Endodermal cell (in vitro differentiated cells): ENCODE measurements at regions not wholly inside any gene's neighbourhood (a gene's known extent, or its start where the extent isn't known, plus 50 kb on each side); places are given as distances from the start of the nearest gene placed in this dataset.

Source experiments
- DNase-seq: peaks from one replicate; pipeline ENCODE4 v3.0.0-alpha.2; 2017
- H3K27ac ChIP-seq: 2 replicates; pipeline ENCODE4 v1.5.1; 2013; ENCODE audit warnings: mild to moderate bottlenecking, low read depth, low read length, moderate library complexity
- H3K27me3 ChIP-seq: 2 replicates; pipeline ENCODE4 v1.6.1; 2013; ENCODE audit warnings: mild to moderate bottlenecking, low read length, moderate library complexity; ENCODE audit not compliant: insufficient read depth, control insufficient read depth, poor library complexity, severe bottlenecking
- H3K36me3 ChIP-seq: 2 replicates; pipeline ENCODE4 v1.7.0; 2013; ENCODE audit warnings: mild to moderate bottlenecking, low read length, moderate library complexity; ENCODE audit not compliant: control insufficient read depth, insufficient read depth
- H3K4me1 ChIP-seq: one replicate; pipeline ENCODE4 v1.7.0; 2013; ENCODE audit warnings: low read length; ENCODE audit not compliant: control insufficient read depth, insufficient read depth
- H3K4me3 ChIP-seq: 2 replicates; pipeline ENCODE4 v1.5.1; 2013; ENCODE audit warnings: mild to moderate bottlenecking, low read length, moderate library complexity
- H3K9ac ChIP-seq: 2 replicates; pipeline ENCODE4 v1.6.1; 2013; ENCODE audit warnings: mild to moderate bottlenecking, low read length, moderate library complexity; ENCODE audit not compliant: poor library complexity, severe bottlenecking; ENCODE audit errors: extremely low read depth
- H3K9me3 ChIP-seq: 2 replicates; pipeline ENCODE4 v1.6.1; 2013; ENCODE audit warnings: mild to moderate bottlenecking, low read length, moderate library complexity; ENCODE audit not compliant: control insufficient read depth
- H3K27ac Mint-ChIP-seq: 2 replicates; pipeline ENCODE4 v1.8.0; 2020; ENCODE audit warnings: mixed read lengths
- H3K27me3 Mint-ChIP-seq: 2 replicates; pipeline ENCODE4 v1.8.0; 2021; ENCODE audit warnings: mild to moderate bottlenecking, mixed read lengths; ENCODE audit not compliant: insufficient read depth
- H3K36me3 Mint-ChIP-seq: 2 replicates; pipeline ENCODE4 v1.8.0; 2020; ENCODE audit warnings: low read depth, mixed read lengths
- H3K4me1 Mint-ChIP-seq: 2 replicates; pipeline ENCODE4 v1.8.0; 2020; ENCODE audit warnings: mixed read lengths
- H3K4me3 Mint-ChIP-seq: 2 replicates; pipeline ENCODE4 v1.8.0; 2020; ENCODE audit warnings: mild to moderate bottlenecking, moderate library complexity, mixed read lengths
- H3K9me3 Mint-ChIP-seq: 2 replicates; pipeline ENCODE4 v1.8.0; 2020; ENCODE audit warnings: mild to moderate bottlenecking, mixed read lengths
- CTCF ChIP-seq: fragments of 200-600 bp; sonication (generic); conservative IDR thresholded peaks from 2 replicates; pipeline ENCODE4 v1.5.0; 2021; ENCODE audit warnings: antibody characterized with exemption, mild to moderate bottlenecking
- WGBS, 2 experiments: methylation state at CpG; one replicate each; pipeline versions ENCODE4 v1.1.5 to v1.1.7; 2013; ENCODE audit warnings: missing lambda C conversion rate in 2 of 2, mixed read lengths in 1 of 2; ENCODE audit not compliant: insufficient coverage in 1 of 2, insufficient read length in 1 of 2; 5-methylcytosine and 5-hydroxymethylcytosine counted together

GRCh38 chr9:129381481-129381957 lies 203.5 kb upstream of the IER5L start:
- Histone ChIP-seq H3K9me3 (no peaks in the 10 kb centered on the region), H3K9ac (no peak overlapping the region), H3K4me3 (no peak overlapping the region), H3K27me3 (no peaks in the 10 kb centered on the region), H3K27ac (no peak overlapping the region), H3K36me3 (no peaks in the 10 kb centered on the region), H3K4me1 (no peaks in the 10 kb centered on the region)
- Mint-ChIP-seq H3K27me3 (peaks cover 17% of the 10 kb centered on the region), H3K36me3 (no peaks in the 10 kb centered on the region), H3K4me1 (no peaks in the 10 kb centered on the region), H3K9me3 (no peaks in the 10 kb centered on the region), H3K27ac (no peak overlapping the region), H3K4me3 (no peak overlapping the region)
- DNase-seq, result no peak
- WGBS, 2 experiments, result 93 to 100% methylated on average over 2 to 12 of the region's 12 CpGs
- TF ChIP-seq CTCF, result no peak

- no peaks in the 10 kb centered on the region for H3K4me1 Mint-ChIP-seq
- H3K36me3 ChIP-seq, result no peaks in the 10 kb centered on the region
- peaks cover 17% of the 10 kb centered on the region for H3K27me3 Mint-ChIP-seq
- H3K9me3 Mint-ChIP-seq, result no peaks in the 10 kb centered on the region
- H3K36me3 Mint-ChIP-seq, result no peaks in the 10 kb centered on the region
- H3K4me3 ChIP-seq, result no peak overlapping the region
- H3K9ac ChIP-seq, result no peak overlapping the region
- H3K4me1 ChIP-seq, result no peaks in the 10 kb centered on the region
- no peak overlapping the region for H3K27ac Mint-ChIP-seq
- no peak overlapping the region for H3K4me3 Mint-ChIP-seq
- no peak overlapping the region for H3K27ac ChIP-seq
- peak; percentile 81 for DNase-seq
- no peaks in the 10 kb centered on the region for H3K9me3 ChIP-seq
- WGBS, 2 experiments, result 90 to 91% methylated on average over 8 to 9 of the region's 9 CpGs
- no peak for TF ChIP-seq CTCF
- no peaks in the 10 kb centered on the region for H3K27me3 ChIP-seq
These were observed 202.9 kb upstream of the IER5L start for GRCh38 chr9:129380961-129381401.

GRCh38 chr9:129379886-129380285 lies 201.8 kb upstream of the IER5L start:
- Mint-ChIP-seq H3K36me3 (no peaks in the 10 kb centered on the region), H3K9me3 (no peaks in the 10 kb centered on the region), H3K4me1 (no peaks in the 10 kb centered on the region), H3K4me3 (no peak overlapping the region), H3K27me3 (peaks cover 15% of the 10 kb centered on the region), H3K27ac (no peak overlapping the region)
- Histone ChIP-seq H3K4me3 (no peak overlapping the region), H3K9me3 (no peaks in the 10 kb centered on the region), H3K9ac (no peak overlapping the region), H3K27ac (no peak overlapping the region), H3K36me3 (no peaks in the 10 kb centered on the region), H3K4me1 (no peaks in the 10 kb centered on the region), H3K27me3 (no peaks in the 10 kb centered on the region)
- TF ChIP-seq CTCF, result no peak
- 93 to 100% methylated on average over 6 to 8 of the region's 8 CpGs for WGBS, 2 experiments
- DNase-seq, result no peak
